ENCODE measurements at regions not wholly inside any gene's neighbourhood (a gene's known extent, or its start where the extent isn't known, plus 50 kb on each side); places are given as distances from the start of the nearest gene placed in this dataset.

- no peak for TF ChIP-seq CTCF (conservative IDR thresholded peaks at IDR 0.05; ENCODE audit: low read depth, low read length)
- no peak overlapping the region for H3K4me3 ChIP-seq (ENCODE audit: low read depth, low read length)
- DNase-seq (ENCODE audit: low read depth), result no peak
These were observed 117.4 kb downstream of the DMRTA2 start for GRCh38 chr1:50305808-50306207.

- H3K4me3 ChIP-seq (ENCODE audit: low read depth, low read length), result no peak overlapping the region
- TF ChIP-seq CTCF (conservative IDR thresholded peaks at IDR 0.05; ENCODE audit: low read depth, low read length), result no peak
- no peak for DNase-seq (ENCODE audit: low read depth)
These were observed 122.9 kb downstream of the DMRTA2 start for GRCh38 chr1:50300297-50300696.

GRCh38 chr1:50295566-50295965, 127.7 kb downstream of the DMRTA2 start:
- no peak for DNase-seq (ENCODE audit: low read depth)
- no peak for TF ChIP-seq CTCF (conservative IDR thresholded peaks at IDR 0.05; ENCODE audit: low read depth, low read length)
- H3K4me3 ChIP-seq (ENCODE audit: low read depth, low read length), result no peak overlapping the region

GRCh38 chr1:50292276-50292675, 131.0 kb downstream of the DMRTA2 start:
- H3K4me3 ChIP-seq (ENCODE audit: low read depth, low read length), result no peak overlapping the region
- no peak for TF ChIP-seq CTCF (conservative IDR thresholded peaks at IDR 0.05; ENCODE audit: low read depth, low read length)

GRCh38 chr1:50289495-50289894, 133.7 kb downstream of the DMRTA2 start:
- TF ChIP-seq CTCF (conservative IDR thresholded peaks at IDR 0.05; ENCODE audit: low read depth, low read length), result no peak
- H3K4me3 ChIP-seq (ENCODE audit: low read depth, low read length), result no peak overlapping the region
- no peak for DNase-seq (ENCODE audit: low read depth)

More at GRCh38 chr1:50292276-50292675, 131.0 kb downstream of the DMRTA2 start:
- DNase-seq (ENCODE audit: low read depth), result no peak

GRCh38 chr1:50285994-50286393, 137.2 kb downstream of the DMRTA2 start:
- no peak for TF ChIP-seq CTCF (conservative IDR thresholded peaks at IDR 0.05; ENCODE audit: low read depth, low read length)
- no peak overlapping the region for H3K4me3 ChIP-seq (ENCODE audit: low read depth, low read length)
- DNase-seq (ENCODE audit: low read depth), result no peak

GRCh38 chr1:50279622-50280330, 143.5 kb downstream of the DMRTA2 start:
- DNase-seq (ENCODE audit: low read depth), result no peak
- no peak overlapping the region for H3K4me3 ChIP-seq (ENCODE audit: low read depth, low read length)
- no peak for TF ChIP-seq CTCF (conservative IDR thresholded peaks at IDR 0.05; ENCODE audit: low read depth, low read length)
